MM.1S (cell line): ENCODE measurements at regions not wholly inside any gene's neighbourhood (a gene's known extent, or its start where the extent isn't known, plus 50 kb on each side); places are given as distances from the start of the nearest gene placed in this dataset.

Experiments used
- EZH2 ChIP-seq: fragments of 300-600 bp; sonication (generic); optimal IDR thresholded peaks from 2 replicates; pipeline ENCODE3; 2017; ENCODE audit warnings: low read depth, mild to moderate bottlenecking, antibody characterized with exemption, low read length, mixed read lengths
- EZH2phosphoT487 ChIP-seq: fragments of 300-600 bp; sonication (generic); IDR thresholded peaks from 2 replicates; pipeline ENCODE4 v1.6.1; 2018; ENCODE audit warnings: antibody characterized with exemption, low read length
- TF ChIP-seq, protein P1 (sequence below): fragments of 300-600 bp; sonication (generic); IDR thresholded peaks from 2 replicates; pipeline ENCODE4 v1.5.1; 2016; ENCODE audit warnings: antibody characterized with exemption, low read length, mixed read lengths

DNA sequence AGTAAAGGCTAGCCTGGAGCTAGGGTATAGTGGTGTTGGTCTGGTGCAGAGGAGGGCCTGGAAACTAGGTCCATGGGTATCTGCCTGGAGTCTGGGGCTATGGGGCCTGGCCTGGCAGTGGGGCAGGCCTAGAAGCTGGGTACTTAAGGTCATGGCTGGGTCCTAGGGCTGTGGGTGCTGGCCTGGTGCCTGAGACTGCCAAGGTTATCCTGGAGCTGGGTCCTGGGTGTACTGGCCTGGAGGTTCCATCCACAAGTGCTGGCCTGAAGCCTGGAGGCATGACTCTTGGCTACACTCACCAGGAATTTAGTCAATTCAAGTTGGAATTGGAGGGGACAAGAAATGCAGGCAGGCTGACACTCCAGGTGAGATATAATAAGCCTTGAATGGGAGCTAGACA, 108.4 kb upstream of the ZCCHC13 start:
- TF ChIP-seq, protein P1, sequence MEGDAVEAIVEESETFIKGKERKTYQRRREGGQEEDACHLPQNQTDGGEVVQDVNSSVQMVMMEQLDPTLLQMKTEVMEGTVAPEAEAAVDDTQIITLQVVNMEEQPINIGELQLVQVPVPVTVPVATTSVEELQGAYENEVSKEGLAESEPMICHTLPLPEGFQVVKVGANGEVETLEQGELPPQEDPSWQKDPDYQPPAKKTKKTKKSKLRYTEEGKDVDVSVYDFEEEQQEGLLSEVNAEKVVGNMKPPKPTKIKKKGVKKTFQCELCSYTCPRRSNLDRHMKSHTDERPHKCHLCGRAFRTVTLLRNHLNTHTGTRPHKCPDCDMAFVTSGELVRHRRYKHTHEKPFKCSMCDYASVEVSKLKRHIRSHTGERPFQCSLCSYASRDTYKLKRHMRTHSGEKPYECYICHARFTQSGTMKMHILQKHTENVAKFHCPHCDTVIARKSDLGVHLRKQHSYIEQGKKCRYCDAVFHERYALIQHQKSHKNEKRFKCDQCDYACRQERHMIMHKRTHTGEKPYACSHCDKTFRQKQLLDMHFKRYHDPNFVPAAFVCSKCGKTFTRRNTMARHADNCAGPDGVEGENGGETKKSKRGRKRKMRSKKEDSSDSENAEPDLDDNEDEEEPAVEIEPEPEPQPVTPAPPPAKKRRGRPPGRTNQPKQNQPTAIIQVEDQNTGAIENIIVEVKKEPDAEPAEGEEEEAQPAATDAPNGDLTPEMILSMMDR, result no peak
- TF ChIP-seq EZH2 (no peak), EZH2phosphoT487 (no peak)
